CD4-positive, alpha-beta T cell (primary cell): ENCODE measurements at regions not wholly inside any gene's neighbourhood (a gene's known extent, or its start where the extent isn't known, plus 50 kb on each side); places are given as distances from the start of the nearest gene placed in this dataset.

ENCODE experiments used
- ATAC-seq: fragments of 200-7000 bp; cut with Tn5 transposase; one replicate; pipeline ENCODE4 v1.10.0; 2022; ENCODE audit warnings: mild to moderate bottlenecking; ENCODE audit not compliant: poor library complexity
- CTCF ChIA-PET: fragments of 350-600 bp; sonication (Branson Sonifier 250); formaldehyde crosslinking; loops from one replicate; lab custom pipeline; 2021; ENCODE audit warnings: antibody characterized with exemption, inconsistent platforms; lab: Charles Lee
- POLR2A ChIA-PET: fragments of 350-600 bp; sonication (Branson Sonifier 250); formaldehyde crosslinking; loops from one replicate; lab custom pipeline; 2021; ENCODE audit warnings: antibody characterized with exemption, inconsistent platforms; lab: Charles Lee
- DNase-seq, 14 experiments: peaks; one replicate each; pipeline ENCODE4 v3.0.0-alpha.2; 2013 to 2020; ENCODE audit warnings: mixed read lengths in 2 of 14
- H3K27ac ChIP-seq, 2 donors: one replicate each; pipeline versions ENCODE4 v1.5.1 to v1.7.0; 2013; ENCODE audit warnings: low read length in 2 of 2, low read depth in 1 of 2, mild to moderate bottlenecking in 1 of 2
- H3K27me3 ChIP-seq, 2 experiments: 1 replicate in 1 of 2; 2 replicates in 1 of 2; pipeline versions ENCODE4 v1.6.1 to v1.7.0; 2013; ENCODE audit warnings: low read length in 2 of 2, control low read depth in 1 of 2, mild to moderate bottlenecking in 1 of 2, moderate library complexity in 1 of 2; ENCODE audit not compliant: insufficient read depth in 2 of 2, control insufficient read depth in 1 of 2
- H3K36me3 ChIP-seq: one replicate; pipeline ENCODE4 v1.6.1; 2013; ENCODE audit warnings: low read length, control low read depth; ENCODE audit not compliant: insufficient read depth
- H3K4me1 ChIP-seq: one replicate; pipeline ENCODE4 v1.6.1; 2013; ENCODE audit warnings: low read length, control low read depth; ENCODE audit not compliant: insufficient read depth
- H3K4me3 ChIP-seq: one replicate; pipeline ENCODE4 v1.5.1; 2013; ENCODE audit warnings: mild to moderate bottlenecking, low read length, moderate library complexity
- H3K9me3 ChIP-seq, 2 experiments: 1 replicate in 1 of 2; 2 replicates in 1 of 2; pipeline versions ENCODE4 v1.6.1 to v1.7.0; 2013; ENCODE audit warnings: low read length in 2 of 2, mild to moderate bottlenecking in 2 of 2, control low read depth in 1 of 2, moderate library complexity in 1 of 2; ENCODE audit not compliant: control insufficient read depth in 1 of 2, insufficient read depth in 1 of 2
- H3K27ac Mint-ChIP-seq: one replicate; pipeline ENCODE4 v1.8.0; 2020; ENCODE audit warnings: mixed read lengths
- H3K27me3 Mint-ChIP-seq: one replicate; pipeline ENCODE4 v1.8.0; 2021; ENCODE audit warnings: mixed read lengths
- H3K36me3 Mint-ChIP-seq: one replicate; pipeline ENCODE4 v1.8.0; 2021; ENCODE audit warnings: low read depth, mixed read lengths
- H3K4me1 Mint-ChIP-seq: one replicate; pipeline ENCODE4 v1.8.0; 2021; ENCODE audit warnings: low read depth, mixed read lengths
- H3K4me3 Mint-ChIP-seq: one replicate; pipeline ENCODE4 v1.8.0; 2020; ENCODE audit warnings: mild to moderate bottlenecking, mixed read lengths
- H3K9me3 Mint-ChIP-seq: one replicate; pipeline ENCODE4 v1.8.0; 2020; ENCODE audit warnings: mixed read lengths
- CTCF ChIP-seq: fragments of 200-600 bp; IDR thresholded peaks from one replicate; pipeline ENCODE4 v1.8.0; 2022; ENCODE audit warnings: antibody characterized with exemption, mild to moderate bottlenecking
- intact Hi-C, 2 experiments: fragments of 100-400 bp; cut with DNase I in 1 of 2; cut with micrococcal nuclease in 1 of 2; formaldehyde crosslinking; loops; one replicate each; pipeline versions ENCODE4 v1.15.1 to v1.9.0; 2023 to 2025; cut with DNase I, micrococcal nuclease

GRCh38 chr12:94851396-94852028 lies 152.0 kb downstream of the NDUFA12 start:
- Histone ChIP-seq H3K4me1 (no peaks in the 10 kb centered on the region), H3K4me3 (no peak overlapping the region), H3K36me3 (no peaks in the 10 kb centered on the region), H3K27ac (no peak overlapping the region), H3K27me3 (peaks cover 0 to 8% of the 10 kb centered on the region in 2 experiments), H3K9me3 (no peaks in the 10 kb centered on the region)
- DNase-seq (no peak), ATAC-seq (no peak)
- Mint-ChIP-seq H3K27ac (no peak overlapping the region), H3K36me3 (no peaks in the 10 kb centered on the region), H3K9me3 (no peaks in the 10 kb centered on the region), H3K4me1 (no peaks in the 10 kb centered on the region), H3K27me3 (peaks cover 52% of the 10 kb centered on the region), H3K4me3 (no peak overlapping the region)
- intact Hi-C loops = no loop called here
- CTCF ChIA-PET = no interaction called here
- no peak for TF ChIP-seq CTCF
- POLR2A ChIA-PET = no interaction called here

GRCh38 chr12:94849411-94849976 lies 154.0 kb downstream of the NDUFA12 start:
- DNase-seq (no peak), ATAC-seq (no peak)
- Mint-ChIP-seq H3K4me1 (no peaks in the 10 kb centered on the region), H3K27ac (no peak overlapping the region), H3K9me3 (no peaks in the 10 kb centered on the region), H3K27me3 (peaks cover 48% of the 10 kb centered on the region), H3K36me3 (no peaks in the 10 kb centered on the region), H3K4me3 (no peak overlapping the region)
- ChIA-PET POLR2A (no interaction called here), CTCF (no interaction called here)
- Histone ChIP-seq H3K27me3 (peaks cover 0 to 8% of the 10 kb centered on the region in 2 experiments), H3K4me3 (no peak overlapping the region), H3K27ac (no peak overlapping the region), H3K9me3 (no peaks in the 10 kb centered on the region), H3K4me1 (no peaks in the 10 kb centered on the region), H3K36me3 (no peaks in the 10 kb centered on the region)
- intact Hi-C loops = no loop called here
- no peak for TF ChIP-seq CTCF

- H3K4me3 ChIP-seq = no peak overlapping the region
- H3K4me1 ChIP-seq = no peaks in the 10 kb centered on the region
- ChIA-PET CTCF (no interaction called here), POLR2A (no interaction called here)
- H3K9me3 ChIP-seq = no peaks in the 10 kb centered on the region
- DNase-seq (no peak), ATAC-seq (no peak)
- no peak for TF ChIP-seq CTCF
- Mint-ChIP-seq H3K4me3 (no peak overlapping the region), H3K4me1 (no peaks in the 10 kb centered on the region), H3K27me3 (peaks cover 46% of the 10 kb centered on the region), H3K27ac (no peak overlapping the region), H3K9me3 (no peaks in the 10 kb centered on the region), H3K36me3 (no peaks in the 10 kb centered on the region)
- peaks cover 0 to 8% of the 10 kb centered on the region in 2 experiments for H3K27me3 ChIP-seq
- intact Hi-C loops = no loop called here
- no peaks in the 10 kb centered on the region for H3K36me3 ChIP-seq
- H3K27ac ChIP-seq = no peak overlapping the region
Measured at GRCh38 chr12:94848966-94849365, 154.5 kb downstream of the NDUFA12 start.
